Uterus (tissue), 3 donors: ENCODE measurements at regions not wholly inside any gene's neighbourhood (a gene's known extent, or its start where the extent isn't known, plus 50 kb on each side); places are given as distances from the start of the nearest gene placed in this dataset.

Source experiments
- DNase-seq, 2 donors: peaks; one replicate each; pipeline ENCODE4 v3.0.0-alpha.2; 2019 to 2020
- H3K27ac ChIP-seq, 2 donors: fragments of 200-600 bp; sonication (generic); 1 replicate in 1 of 2; 2 replicates in 1 of 2; pipeline ENCODE4 v1.5.1; 2016 to 2018
- H3K27me3 ChIP-seq, 2 donors: fragments of 200-600 bp; sonication (generic); one replicate each; pipeline ENCODE4 v1.5.1; 2018 to 2019; ENCODE audit warnings: control low read depth in 1 of 2
- H3K36me3 ChIP-seq, 2 donors: fragments of 200-600 bp; sonication (generic); one replicate each; pipeline ENCODE4 v1.5.1; 2019; ENCODE audit warnings: control low read depth in 1 of 2
- H3K4me1 ChIP-seq, 2 donors: fragments of 200-600 bp; sonication (generic); one replicate each; pipeline ENCODE4 v1.5.1; 2018 to 2019; ENCODE audit warnings: control low read depth in 1 of 2
- H3K4me3 ChIP-seq, 2 donors: fragments of 200-600 bp; sonication (generic); 1 replicate in 1 of 2; 2 replicates in 1 of 2; pipeline ENCODE4 v1.5.1; 2018 to 2019; ENCODE audit warnings: mild to moderate bottlenecking in 1 of 2
- H3K9me3 ChIP-seq, 2 donors: fragments of 200-600 bp; sonication (generic); one replicate each; pipeline ENCODE4 v1.5.1; 2019; ENCODE audit warnings: control low read depth in 1 of 2
- POLR2A ChIP-seq, 2 donors: fragments of 450-650 bp; IDR thresholded peaks; one replicate each; pipeline ENCODE4 v1.6.1; 2016; ENCODE audit warnings: antibody characterized with exemption in 2 of 2, mild to moderate bottlenecking in 1 of 2, moderate library complexity in 1 of 2
- intact Hi-C: fragments of 100-400 bp; cut with DNase I; formaldehyde crosslinking; loops from one replicate; pipeline ENCODE4 v1.15.1; 2023; ENCODE audit warnings: low total_unique reads
- TF ChIP-seq, protein P1 (sequence below), 4 experiments: fragments of 200-600 bp in 2 of 4; fragments of 450-650 bp in 2 of 4; sonication (generic) in 2 of 4; IDR thresholded peaks; one replicate each; pipeline ENCODE4 v1.5.1; 2016 to 2019; ENCODE audit warnings: antibody characterized with exemption in 4 of 4, mild to moderate bottlenecking in 2 of 4, moderate library complexity in 1 of 4
- donor health status: DM: yes; HTN: yes; CAD: no.

GRCh38 chr3:74564560-74564959 lies 49.9 kb downstream of the CNTN3 start:
- no peaks in the 10 kb centered on the region for H3K36me3 ChIP-seq
- H3K27ac ChIP-seq: no peak overlapping the region
- intact Hi-C loops: no loop called here
- H3K4me3 ChIP-seq: no peak overlapping the region
- H3K4me1 ChIP-seq: no peaks in the 10 kb centered on the region
- H3K27me3 ChIP-seq: no peaks in the 10 kb centered on the region
- TF ChIP-seq, protein P1, sequence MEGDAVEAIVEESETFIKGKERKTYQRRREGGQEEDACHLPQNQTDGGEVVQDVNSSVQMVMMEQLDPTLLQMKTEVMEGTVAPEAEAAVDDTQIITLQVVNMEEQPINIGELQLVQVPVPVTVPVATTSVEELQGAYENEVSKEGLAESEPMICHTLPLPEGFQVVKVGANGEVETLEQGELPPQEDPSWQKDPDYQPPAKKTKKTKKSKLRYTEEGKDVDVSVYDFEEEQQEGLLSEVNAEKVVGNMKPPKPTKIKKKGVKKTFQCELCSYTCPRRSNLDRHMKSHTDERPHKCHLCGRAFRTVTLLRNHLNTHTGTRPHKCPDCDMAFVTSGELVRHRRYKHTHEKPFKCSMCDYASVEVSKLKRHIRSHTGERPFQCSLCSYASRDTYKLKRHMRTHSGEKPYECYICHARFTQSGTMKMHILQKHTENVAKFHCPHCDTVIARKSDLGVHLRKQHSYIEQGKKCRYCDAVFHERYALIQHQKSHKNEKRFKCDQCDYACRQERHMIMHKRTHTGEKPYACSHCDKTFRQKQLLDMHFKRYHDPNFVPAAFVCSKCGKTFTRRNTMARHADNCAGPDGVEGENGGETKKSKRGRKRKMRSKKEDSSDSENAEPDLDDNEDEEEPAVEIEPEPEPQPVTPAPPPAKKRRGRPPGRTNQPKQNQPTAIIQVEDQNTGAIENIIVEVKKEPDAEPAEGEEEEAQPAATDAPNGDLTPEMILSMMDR (IDR thresholded peaks at IDR 0.05): no peak
- no peak for TF ChIP-seq POLR2A (IDR thresholded peaks at IDR 0.05)
- DNase-seq: no peak
- no peaks in the 10 kb centered on the region for H3K9me3 ChIP-seq

DNA sequence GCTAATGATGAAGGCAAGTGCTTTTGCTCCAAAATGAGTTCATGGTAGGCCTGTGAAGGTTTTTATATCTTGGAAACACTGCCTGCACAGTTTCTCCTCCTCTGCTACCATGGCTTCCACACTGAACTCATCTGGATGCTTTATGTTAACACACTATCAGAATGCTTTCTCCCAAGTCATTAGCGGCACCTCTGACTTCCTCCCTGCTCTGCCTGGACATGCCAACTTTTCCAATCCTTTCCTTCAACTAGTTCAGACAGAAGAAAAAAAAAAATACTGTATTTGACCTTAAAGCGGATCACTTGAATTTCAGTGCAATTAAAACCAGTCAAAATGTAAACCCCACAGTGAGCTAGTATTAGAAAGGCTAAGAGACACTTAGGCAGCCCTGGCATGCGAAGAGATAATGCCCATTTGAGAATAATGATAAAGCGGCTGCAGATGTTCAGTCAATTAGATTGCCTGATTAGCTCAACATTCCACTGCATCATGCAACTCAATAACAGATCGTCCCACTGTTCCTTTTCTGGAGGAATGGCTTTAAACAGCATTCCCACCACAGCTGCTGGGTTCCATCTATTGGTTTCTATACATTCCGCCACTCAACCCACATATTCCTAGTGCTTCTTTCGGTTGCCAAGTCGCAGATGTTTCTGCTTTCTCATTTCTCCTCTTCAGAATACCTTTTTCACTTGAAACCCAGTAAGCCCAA lies 51.7 kb downstream of the CNTN3 start:
- TF ChIP-seq POLR2A (IDR thresholded peaks at IDR 0.05): no peak
- TF ChIP-seq, protein P1 (IDR thresholded peaks at IDR 0.05): no peak

DNA sequence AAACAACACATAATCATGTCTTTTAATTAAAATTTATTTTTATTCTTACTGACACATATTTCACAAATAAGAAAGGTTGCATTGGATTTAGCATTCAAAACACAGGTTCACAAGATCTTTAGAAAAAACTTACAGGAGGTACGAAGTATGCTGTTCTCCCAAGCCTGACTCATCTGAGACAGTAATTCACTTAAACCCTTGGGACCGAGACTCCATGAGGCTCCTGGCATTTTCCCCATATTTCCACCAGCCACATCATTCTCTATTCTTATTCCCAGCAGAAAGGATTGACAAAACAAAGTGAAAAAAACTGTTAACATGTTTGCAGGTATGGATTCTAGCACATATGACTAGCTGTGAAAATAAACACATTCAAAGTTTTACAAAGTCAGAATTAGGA lies 52.6 kb downstream of the CNTN3 start:
- H3K4me1 ChIP-seq: no peaks in the 10 kb centered on the region
- intact Hi-C loops: no loop called here
- H3K9me3 ChIP-seq: no peaks in the 10 kb centered on the region
- H3K27me3 ChIP-seq: no peaks in the 10 kb centered on the region
- no peak overlapping the region for H3K27ac ChIP-seq
- DNase-seq: no peak
- TF ChIP-seq, protein P1 (IDR thresholded peaks at IDR 0.05): no peak
- TF ChIP-seq POLR2A (IDR thresholded peaks at IDR 0.05): no peak
- no peak overlapping the region for H3K4me3 ChIP-seq
- no peaks in the 10 kb centered on the region for H3K36me3 ChIP-seq

More for the DNA sequence above, 51.7 kb downstream of the CNTN3 start:
- DNase-seq: no peak
- no peak overlapping the region for H3K4me3 ChIP-seq
- no peaks in the 10 kb centered on the region for H3K36me3 ChIP-seq
- no peaks in the 10 kb centered on the region for H3K4me1 ChIP-seq
- no peak overlapping the region for H3K27ac ChIP-seq
- H3K27me3 ChIP-seq: no peaks in the 10 kb centered on the region
- H3K9me3 ChIP-seq: no peaks in the 10 kb centered on the region
- intact Hi-C loops: no loop called here

DNA sequence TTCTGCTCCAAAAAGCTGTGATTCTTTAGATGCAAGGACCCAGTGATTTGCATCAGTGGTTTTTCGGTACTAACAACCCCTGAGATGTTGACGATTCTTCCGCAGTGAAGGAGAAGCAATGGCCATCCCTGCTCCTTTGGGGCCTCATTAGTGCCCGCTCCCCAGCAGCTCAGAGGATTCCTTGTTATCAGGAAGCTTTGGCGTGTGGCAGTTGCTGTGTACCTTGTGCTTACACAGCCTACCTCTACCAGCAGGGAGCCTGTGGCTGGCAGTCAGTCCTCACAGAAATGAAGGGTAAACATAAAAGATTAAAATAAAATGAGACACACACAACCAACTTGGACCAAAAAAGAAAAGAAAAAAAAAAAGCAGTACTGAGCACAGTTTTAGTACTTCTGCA lies 55.2 kb downstream of the CNTN3 start:
- TF ChIP-seq, protein P1 (IDR thresholded peaks at IDR 0.05): no peak
- no peak for TF ChIP-seq POLR2A (IDR thresholded peaks at IDR 0.05)
- no peaks in the 10 kb centered on the region for H3K36me3 ChIP-seq
- H3K27me3 ChIP-seq: no peaks in the 10 kb centered on the region
- no peaks in the 10 kb centered on the region for H3K9me3 ChIP-seq
- intact Hi-C loops: no loop called here
- H3K27ac ChIP-seq: no peak overlapping the region
- no peak for DNase-seq
- H3K4me1 ChIP-seq: no peaks in the 10 kb centered on the region
- no peak overlapping the region for H3K4me3 ChIP-seq

DNA sequence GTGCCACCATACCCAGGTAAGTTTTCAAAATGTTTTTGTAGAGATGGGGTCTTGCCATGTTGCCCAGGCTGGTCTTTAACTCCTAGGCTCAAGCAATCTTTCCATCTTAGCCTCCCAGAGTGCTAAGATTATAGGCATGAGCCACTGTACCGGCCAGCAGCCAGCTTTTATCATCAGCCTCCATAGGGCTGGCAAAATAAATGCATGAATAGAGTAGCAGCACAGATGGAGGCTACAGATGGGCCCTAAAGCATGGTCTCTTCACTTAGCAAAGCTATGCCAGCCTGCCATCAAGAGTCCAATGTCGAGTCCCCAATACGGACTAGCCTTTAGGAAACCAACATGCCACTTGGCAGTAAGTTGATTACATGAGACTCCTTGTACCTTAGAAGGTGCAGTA lies 63.8 kb downstream of the CNTN3 start:
- Histone ChIP-seq H3K36me3 (no peaks in the 10 kb centered on the region), H3K4me1 (no peaks in the 10 kb centered on the region), H3K27ac (no peak overlapping the region), H3K27me3 (no peaks in the 10 kb centered on the region), H3K9me3 (no peaks in the 10 kb centered on the region), H3K4me3 (no peak overlapping the region)
- TF ChIP-seq POLR2A (IDR thresholded peaks at IDR 0.05): no peak
- TF ChIP-seq, protein P1 (IDR thresholded peaks at IDR 0.05): no peak
- intact Hi-C loops: no loop called here
- no peak for DNase-seq
